ENCODE measurements at regions not wholly inside any gene's neighbourhood (a gene's known extent, or its start where the extent isn't known, plus 50 kb on each side); places are given as distances from the start of the nearest gene placed in this dataset.

- Histone ChIP-seq H3K36me3 (ENCODE audit: insufficient read depth, low read length) (no peaks in the 10 kb centered on the region), H3K79me2 (ENCODE audit: control insufficient read depth, insufficient read depth, low read length, unreplicated experiment) (no peaks in the 10 kb centered on the region), H3K4me1 (ENCODE audit: control insufficient read depth, insufficient read depth, low read length, unreplicated experiment) (no peaks in the 10 kb centered on the region), H2AFZ (ENCODE audit: low read length, unreplicated experiment) (no peak overlapping the region), H3K27me3 (ENCODE audit: insufficient read depth, low read length) (no peaks in the 10 kb centered on the region), H3K4me3 (ENCODE audit: low read depth, low read length) (no peak overlapping the region), H3K27ac (ENCODE audit: low read depth, low read length) (no peak overlapping the region)
These were observed 374.2 kb downstream of the FBXO8 start for GRCh38 chr4:173909294-173909693.

- Histone ChIP-seq H2AFZ (ENCODE audit: low read length, unreplicated experiment) (no peak overlapping the region), H3K4me1 (ENCODE audit: control insufficient read depth, insufficient read depth, low read length, unreplicated experiment) (no peaks in the 10 kb centered on the region), H3K4me3 (ENCODE audit: low read depth, low read length) (no peak overlapping the region), H3K79me2 (ENCODE audit: control insufficient read depth, insufficient read depth, low read length, unreplicated experiment) (no peaks in the 10 kb centered on the region), H3K36me3 (ENCODE audit: insufficient read depth, low read length) (no peaks in the 10 kb centered on the region), H3K27ac (ENCODE audit: low read depth, low read length) (no peak overlapping the region), H3K27me3 (ENCODE audit: insufficient read depth, low read length) (no peaks in the 10 kb centered on the region)
These were observed 369.8 kb upstream of the HAND2 start for GRCh38 chr4:173899813-173900212.

DNA sequence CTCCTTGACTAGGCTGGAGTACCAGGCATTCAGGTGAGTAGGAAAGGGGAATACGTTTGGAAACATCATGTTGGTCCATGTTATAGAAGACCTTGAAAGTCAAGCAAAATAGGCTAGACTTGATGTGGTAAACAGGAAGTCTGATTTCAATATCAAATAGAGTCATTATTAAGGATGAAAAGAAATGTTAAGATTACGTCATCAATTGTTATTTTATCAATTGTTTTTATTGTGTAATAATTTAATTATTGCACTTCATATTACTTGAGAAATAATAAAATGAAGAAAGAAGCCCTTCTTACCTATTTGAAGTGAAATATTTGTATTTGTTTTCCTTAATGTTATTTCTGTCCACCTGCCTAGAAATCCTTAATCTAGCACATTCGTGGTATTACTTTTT, 361.0 kb upstream of the HAND2 start:
- Histone ChIP-seq H2AFZ (ENCODE audit: low read length, unreplicated experiment) (no peak overlapping the region), H3K4me3 (ENCODE audit: low read depth, low read length) (no peak overlapping the region), H3K79me2 (ENCODE audit: control insufficient read depth, insufficient read depth, low read length, unreplicated experiment) (no peaks in the 10 kb centered on the region), H3K4me1 (ENCODE audit: control insufficient read depth, insufficient read depth, low read length, unreplicated experiment) (no peaks in the 10 kb centered on the region), H3K27me3 (ENCODE audit: insufficient read depth, low read length) (no peaks in the 10 kb centered on the region), H3K36me3 (ENCODE audit: insufficient read depth, low read length) (no peaks in the 10 kb centered on the region), H3K27ac (ENCODE audit: low read depth, low read length) (no peak overlapping the region)

- H3K4me3 ChIP-seq (ENCODE audit: low read depth, low read length), result no peak overlapping the region
- H3K79me2 ChIP-seq (ENCODE audit: control insufficient read depth, insufficient read depth, low read length, unreplicated experiment), result no peaks in the 10 kb centered on the region
- H3K27me3 ChIP-seq (ENCODE audit: insufficient read depth, low read length), result no peaks in the 10 kb centered on the region
- no peaks in the 10 kb centered on the region for H3K36me3 ChIP-seq (ENCODE audit: insufficient read depth, low read length)
- no peak overlapping the region for H3K27ac ChIP-seq (ENCODE audit: low read depth, low read length)
- H3K4me1 ChIP-seq (ENCODE audit: control insufficient read depth, insufficient read depth, low read length, unreplicated experiment), result no peaks in the 10 kb centered on the region
- no peak overlapping the region for H2AFZ ChIP-seq (ENCODE audit: low read length, unreplicated experiment)
These were observed 353.8 kb upstream of the HAND2 start for GRCh38 chr4:173883821-173884220.

GRCh38 chr4:173880897-173881296, 350.9 kb upstream of the HAND2 start:
- H3K27ac ChIP-seq (ENCODE audit: low read depth, low read length), result no peak overlapping the region
- no peaks in the 10 kb centered on the region for H3K27me3 ChIP-seq (ENCODE audit: insufficient read depth, low read length)
- no peak overlapping the region for H3K4me3 ChIP-seq (ENCODE audit: low read depth, low read length)
- H3K36me3 ChIP-seq (ENCODE audit: insufficient read depth, low read length), result no peaks in the 10 kb centered on the region
- H3K4me1 ChIP-seq (ENCODE audit: control insufficient read depth, insufficient read depth, low read length, unreplicated experiment), result no peaks in the 10 kb centered on the region
- H3K79me2 ChIP-seq (ENCODE audit: control insufficient read depth, insufficient read depth, low read length, unreplicated experiment), result no peaks in the 10 kb centered on the region
- H2AFZ ChIP-seq (ENCODE audit: low read length, unreplicated experiment), result no peak overlapping the region

GRCh38 chr4:173879509-173879908, 349.5 kb upstream of the HAND2 start:
- Histone ChIP-seq H3K4me3 (ENCODE audit: low read depth, low read length) (no peak overlapping the region), H2AFZ (ENCODE audit: low read length, unreplicated experiment) (no peak overlapping the region), H3K36me3 (ENCODE audit: insufficient read depth, low read length) (no peaks in the 10 kb centered on the region), H3K27me3 (ENCODE audit: insufficient read depth, low read length) (no peaks in the 10 kb centered on the region), H3K79me2 (ENCODE audit: control insufficient read depth, insufficient read depth, low read length, unreplicated experiment) (no peaks in the 10 kb centered on the region), H3K4me1 (ENCODE audit: control insufficient read depth, insufficient read depth, low read length, unreplicated experiment) (no peaks in the 10 kb centered on the region), H3K27ac (ENCODE audit: low read depth, low read length) (no peak overlapping the region)

DNA sequence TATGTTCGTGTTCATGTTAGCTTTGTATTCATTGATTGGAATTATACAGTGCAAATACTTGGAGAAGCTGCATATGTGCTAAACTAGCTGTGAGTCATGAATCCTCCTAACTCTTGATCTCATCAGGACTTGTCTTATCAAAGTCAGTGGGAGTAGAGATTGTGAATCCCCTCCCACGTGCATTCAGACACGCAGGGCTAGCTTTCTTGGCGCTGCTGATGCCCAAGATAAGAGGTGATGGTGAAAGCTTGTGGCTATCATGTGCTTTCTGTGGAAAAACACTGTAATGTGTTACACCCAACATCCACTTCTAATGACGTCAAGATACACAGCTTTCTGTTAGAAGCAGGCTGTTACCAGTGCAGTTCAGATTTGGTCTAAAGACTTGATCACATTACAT, 348.7 kb upstream of the HAND2 start:
- Histone ChIP-seq H3K79me2 (ENCODE audit: control insufficient read depth, insufficient read depth, low read length, unreplicated experiment) (no peaks in the 10 kb centered on the region), H3K4me1 (ENCODE audit: control insufficient read depth, insufficient read depth, low read length, unreplicated experiment) (no peaks in the 10 kb centered on the region), H3K27ac (ENCODE audit: low read depth, low read length) (no peak overlapping the region), H3K27me3 (ENCODE audit: insufficient read depth, low read length) (no peaks in the 10 kb centered on the region), H3K36me3 (ENCODE audit: insufficient read depth, low read length) (no peaks in the 10 kb centered on the region), H3K4me3 (ENCODE audit: low read depth, low read length) (no peak overlapping the region), H2AFZ (ENCODE audit: low read length, unreplicated experiment) (peak overlapping the region; percentile 48)

- H3K79me2 ChIP-seq (ENCODE audit: control insufficient read depth, insufficient read depth, low read length, unreplicated experiment), result no peaks in the 10 kb centered on the region
- H3K4me1 ChIP-seq (ENCODE audit: control insufficient read depth, insufficient read depth, low read length, unreplicated experiment), result no peaks in the 10 kb centered on the region
- no peaks in the 10 kb centered on the region for H3K36me3 ChIP-seq (ENCODE audit: insufficient read depth, low read length)
- no peak overlapping the region for H3K27ac ChIP-seq (ENCODE audit: low read depth, low read length)
- no peaks in the 10 kb centered on the region for H3K27me3 ChIP-seq (ENCODE audit: insufficient read depth, low read length)
- H2AFZ ChIP-seq (ENCODE audit: low read length, unreplicated experiment), result no peak overlapping the region
- no peak overlapping the region for H3K4me3 ChIP-seq (ENCODE audit: low read depth, low read length)
These were observed 341.6 kb upstream of the HAND2 start for GRCh38 chr4:173871643-173872042.

GRCh38 chr4:173866322-173867026, 336.4 kb upstream of the HAND2 start:
- no peak overlapping the region for H2AFZ ChIP-seq (ENCODE audit: low read length, unreplicated experiment)
- H3K4me3 ChIP-seq (ENCODE audit: low read depth, low read length), result no peak overlapping the region
- H3K36me3 ChIP-seq (ENCODE audit: insufficient read depth, low read length), result no peaks in the 10 kb centered on the region
- H3K79me2 ChIP-seq (ENCODE audit: control insufficient read depth, insufficient read depth, low read length, unreplicated experiment), result no peaks in the 10 kb centered on the region
- H3K27me3 ChIP-seq (ENCODE audit: insufficient read depth, low read length), result no peaks in the 10 kb centered on the region
- H3K27ac ChIP-seq (ENCODE audit: low read depth, low read length), result no peak overlapping the region
- H3K4me1 ChIP-seq (ENCODE audit: control insufficient read depth, insufficient read depth, low read length, unreplicated experiment), result no peaks in the 10 kb centered on the region

GRCh38 chr4:173862754-173863153, 332.7 kb upstream of the HAND2 start:
- H3K36me3 ChIP-seq (ENCODE audit: insufficient read depth, low read length), result no peaks in the 10 kb centered on the region
- no peak overlapping the region for H3K27ac ChIP-seq (ENCODE audit: low read depth, low read length)
- no peaks in the 10 kb centered on the region for H3K27me3 ChIP-seq (ENCODE audit: insufficient read depth, low read length)
- H3K4me3 ChIP-seq (ENCODE audit: low read depth, low read length), result no peak overlapping the region
- no peaks in the 10 kb centered on the region for H3K79me2 ChIP-seq (ENCODE audit: control insufficient read depth, insufficient read depth, low read length, unreplicated experiment)
- H3K4me1 ChIP-seq (ENCODE audit: control insufficient read depth, insufficient read depth, low read length, unreplicated experiment), result no peaks in the 10 kb centered on the region
- H2AFZ ChIP-seq (ENCODE audit: low read length, unreplicated experiment), result no peak overlapping the region

- H3K27me3 ChIP-seq (ENCODE audit: insufficient read depth, low read length), result no peaks in the 10 kb centered on the region
- H3K27ac ChIP-seq (ENCODE audit: low read depth, low read length), result no peak overlapping the region
- no peaks in the 10 kb centered on the region for H3K36me3 ChIP-seq (ENCODE audit: insufficient read depth, low read length)
- H2AFZ ChIP-seq (ENCODE audit: low read length, unreplicated experiment), result no peak overlapping the region
- no peaks in the 10 kb centered on the region for H3K79me2 ChIP-seq (ENCODE audit: control insufficient read depth, insufficient read depth, low read length, unreplicated experiment)
- no peaks in the 10 kb centered on the region for H3K4me1 ChIP-seq (ENCODE audit: control insufficient read depth, insufficient read depth, low read length, unreplicated experiment)
- no peak overlapping the region for H3K4me3 ChIP-seq (ENCODE audit: low read depth, low read length)
These were observed 330.1 kb upstream of the HAND2 start for GRCh38 chr4:173860094-173860493.

Data from ACC112 (cell line).